GM23338 (cell line): ENCODE measurements at regions not wholly inside any gene's neighbourhood (a gene's known extent, or its start where the extent isn't known, plus 50 kb on each side); places are given as distances from the start of the nearest gene placed in this dataset.

Experiments used
- ATAC-seq: fragments of 200-7000 bp; cut with Tn5 transposase; 3 replicates; pipeline ENCODE4 v1.9.1; 2020
- DNase-seq: peaks from one replicate; pipeline ENCODE4 v3.0.0-alpha.2; 2015; ENCODE audit warnings: low spot score
- H2AFZ ChIP-seq: fragments of 200-600 bp; sonication (generic); 2 replicates; pipeline ENCODE4 v1.8.0; 2016; ENCODE audit warnings: antibody characterized with exemption, mild to moderate bottlenecking, moderate library complexity
- H3F3A ChIP-seq: fragments of 200-600 bp; sonication (generic); replicated peaks from 2 replicates; pipeline ENCODE4 v1.8.0; 2017; ENCODE audit warnings: antibody characterized with exemption, mixed run types, low read depth
- H3K27ac ChIP-seq: fragments of 200-600 bp; sonication (generic); 2 replicates; pipeline ENCODE4 v1.6.1; 2016; ENCODE audit warnings: low read depth
- H3K27me3 ChIP-seq: fragments of 200-600 bp; sonication (generic); 2 replicates; pipeline ENCODE4 v1.8.0; 2016; ENCODE audit warnings: mild to moderate bottlenecking, mixed run types, moderate library complexity; ENCODE audit not compliant: insufficient read depth
- H3K36me3 ChIP-seq: fragments of 200-600 bp; sonication (generic); 2 replicates; pipeline ENCODE4 v1.8.0; 2016; ENCODE audit warnings: mild to moderate bottlenecking; ENCODE audit not compliant: insufficient read depth
- H3K4me1 ChIP-seq: fragments of 200-600 bp; sonication (generic); 2 replicates; pipeline ENCODE4 v1.8.0; 2016; ENCODE audit warnings: mild to moderate bottlenecking, moderate library complexity; ENCODE audit not compliant: insufficient read depth
- H3K4me2 ChIP-seq: fragments of 200-600 bp; sonication (generic); 2 replicates; pipeline ENCODE4 v1.7.1; 2017; ENCODE audit warnings: mixed run types
- H3K4me3 ChIP-seq: fragments of 200-600 bp; sonication (generic); 2 replicates; pipeline ENCODE4 v1.6.1; 2016; ENCODE audit warnings: mixed run types
- H3K79me2 ChIP-seq: fragments of 200-600 bp; sonication (generic); replicated peaks from 2 replicates; pipeline ENCODE4 v1.8.0; 2017; ENCODE audit warnings: mild to moderate bottlenecking; ENCODE audit not compliant: insufficient read depth
- H3K9me2 ChIP-seq: fragments of 200-600 bp; sonication (generic); 2 replicates; pipeline ENCODE4 v1.8.0; 2017; ENCODE audit not compliant: insufficient read depth
- H4K20me1 ChIP-seq: fragments of 200-600 bp; sonication (generic); replicated peaks from 2 replicates; pipeline ENCODE4 v1.8.0; 2017; ENCODE audit warnings: mild to moderate bottlenecking; ENCODE audit not compliant: insufficient read depth
- H3K27ac Mint-ChIP-seq: 2 replicates; pipeline ENCODE4 v1.8.0; 2020; ENCODE audit warnings: inconsistent platforms, mild to moderate bottlenecking, moderate library complexity, mixed read lengths
- H3K27me3 Mint-ChIP-seq: 3 replicates; pipeline ENCODE4 v1.8.0; 2022; ENCODE audit warnings: low read depth, mild to moderate bottlenecking, moderate library complexity, mixed read lengths, inconsistent platforms; ENCODE audit not compliant: insufficient read depth, poor library complexity
- H3K36me3 Mint-ChIP-seq: 3 replicates; pipeline ENCODE4 v1.8.0; 2021; ENCODE audit warnings: low read depth, mild to moderate bottlenecking, inconsistent platforms, moderate library complexity, mixed read lengths
- H3K4me1 Mint-ChIP-seq: 3 replicates; pipeline ENCODE4 v1.8.0; 2020; ENCODE audit warnings: mild to moderate bottlenecking, inconsistent platforms, mixed read lengths
- H3K4me3 Mint-ChIP-seq: 3 replicates; pipeline ENCODE4 v1.8.0; 2021; ENCODE audit warnings: moderate library complexity, mild to moderate bottlenecking, inconsistent platforms, mixed read lengths
- H3K9me3 Mint-ChIP-seq: 3 replicates; pipeline ENCODE4 v1.8.0; 2020; ENCODE audit warnings: moderate library complexity, mild to moderate bottlenecking, inconsistent platforms, mixed read lengths
- CREB1 ChIP-seq: fragments of 250-450 bp; sonication (Bioruptor Pico); IDR thresholded peaks from 2 replicates; pipeline ENCODE4 v1.5.0; 2020; ENCODE audit warnings: low read depth, mild to moderate bottlenecking, moderate library complexity
- EZH2 ChIP-seq: fragments of 200-600 bp; sonication (generic); IDR thresholded peaks from one replicate; pipeline ENCODE4 v1.8.0; 2017; ENCODE audit warnings: antibody characterized with exemption, mild to moderate bottlenecking, low read depth; ENCODE audit not compliant: unreplicated experiment
- EZH2phosphoT487 ChIP-seq: fragments of 200-600 bp; sonication (generic); IDR thresholded peaks from one replicate; pipeline ENCODE4 v1.8.1; 2018; ENCODE audit warnings: antibody characterized with exemption; ENCODE audit not compliant: unreplicated experiment
- JUNB ChIP-seq: IDR thresholded peaks from one replicate; pipeline ENCODE4 v1.6.1; 2016; ENCODE audit warnings: antibody characterized with exemption; ENCODE audit not compliant: unreplicated experiment
- NANOG ChIP-seq: IDR thresholded peaks from 2 replicates; pipeline ENCODE4 v1.6.1; 2016; ENCODE audit warnings: antibody characterized with exemption, borderline replicate concordance
- POLR2AphosphoS5 ChIP-seq: IDR thresholded peaks from 2 replicates; pipeline ENCODE4 v1.6.1; 2016; ENCODE audit warnings: antibody characterized with exemption, low read depth
- STAT1 ChIP-seq: IDR thresholded peaks from one replicate; pipeline ENCODE4 v1.6.1; 2016; ENCODE audit warnings: antibody characterized with exemption; ENCODE audit not compliant: unreplicated experiment
- ZNF114 ChIP-seq: fragments of 250-450 bp; sonication (Bioruptor Pico); IDR thresholded peaks from 2 replicates; pipeline ENCODE4 v1.5.0; 2020; ENCODE audit warnings: mild to moderate bottlenecking, moderate library complexity
- ZNF331 ChIP-seq: fragments of 250-450 bp; sonication (Bioruptor Pico); IDR thresholded peaks from 2 replicates; pipeline ENCODE4 v1.5.0; 2020; ENCODE audit warnings: low read depth, mild to moderate bottlenecking, moderate library complexity
- TF ChIP-seq, protein P1 (sequence below), 2 experiments: fragments of 200-600 bp in 1 of 2; sonication (generic) in 1 of 2; conservative IDR thresholded peaks; 2 replicates each; pipeline versions ENCODE4 v1.5.1 to v1.6.1; 2016 to 2017; ENCODE audit warnings: antibody characterized with exemption in 2 of 2, low read depth in 2 of 2, mild to moderate bottlenecking in 2 of 2, moderate library complexity in 1 of 2
- TF ChIP-seq, protein P2 (sequence below): IDR thresholded peaks from one replicate; pipeline ENCODE4 v1.6.1; 2018; ENCODE audit warnings: antibody characterized with exemption; ENCODE audit not compliant: unreplicated experiment
- TF ChIP-seq, protein P3 (sequence below): fragments of 250-450 bp; sonication (Bioruptor Pico); IDR thresholded peaks from 2 replicates; pipeline ENCODE4 v1.5.0; 2020; ENCODE audit warnings: mild to moderate bottlenecking, moderate library complexity
- TF ChIP-seq, protein P4 (sequence below): IDR thresholded peaks from 2 replicates; pipeline ENCODE4 v1.6.1; 2016; ENCODE audit warnings: antibody characterized with exemption

DNA sequence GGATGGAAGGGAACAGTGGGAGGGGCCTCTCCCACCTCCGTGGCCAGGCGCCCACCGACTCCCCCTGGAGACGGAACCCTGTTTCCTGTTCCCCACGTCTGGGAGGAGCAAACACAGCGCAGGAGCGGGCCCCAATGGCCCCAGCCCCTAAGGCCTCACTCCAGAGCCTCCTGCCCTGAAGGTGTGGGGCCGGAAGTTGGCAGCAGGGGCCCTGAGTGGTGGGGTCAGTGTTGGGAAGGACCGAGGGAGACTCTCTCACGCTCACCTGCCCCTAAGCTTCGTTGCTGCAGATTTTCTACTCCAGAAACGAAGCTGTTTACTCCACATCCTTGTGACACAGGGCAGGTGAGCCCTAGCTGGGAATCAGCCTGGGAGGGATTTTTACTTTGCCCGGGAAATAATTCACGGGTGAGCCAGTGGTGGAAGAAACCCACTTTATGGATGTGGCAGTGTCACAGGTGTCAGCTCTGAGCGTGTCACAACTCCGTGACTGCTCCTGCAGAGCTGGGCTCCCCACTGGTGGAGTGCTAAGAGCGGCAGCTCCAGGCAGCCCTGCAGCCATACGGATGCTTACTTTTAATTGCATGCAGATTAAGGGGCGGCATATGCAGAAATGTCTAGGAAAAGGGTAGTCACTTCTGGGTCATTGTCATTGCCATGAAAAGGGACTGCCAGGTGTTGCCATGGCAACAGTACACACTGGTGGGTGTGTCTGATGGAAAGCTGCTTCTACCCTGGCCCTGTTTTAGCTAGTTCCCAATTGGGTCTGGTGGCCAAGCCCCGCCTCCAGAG lies 77.5 kb upstream of the OLFM1 start (continued):
- TF ChIP-seq STAT1 (no peak), EZH2phosphoT487 (no peak), NANOG (no peak)

DNA sequence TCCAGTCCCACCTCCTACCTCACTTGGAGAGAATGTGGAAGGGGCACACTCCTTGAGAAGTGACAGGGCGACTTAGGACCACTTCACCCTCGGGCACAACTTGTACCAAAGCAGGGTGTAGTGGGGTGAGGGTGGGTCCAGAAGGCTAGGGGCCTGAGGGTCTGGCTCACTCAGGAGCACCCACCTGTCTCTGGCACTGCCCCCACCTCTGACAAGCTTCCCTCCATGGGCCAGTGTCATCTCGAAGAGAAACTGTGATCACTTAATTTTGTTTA lies 76.9 kb upstream of the OLFM1 start:
- TF ChIP-seq ZNF114 (no peak), POLR2AphosphoS5 (no peak), JUNB (no peak), EZH2 (no peak), NANOG (no peak), CREB1 (CRISPR knock-in tag) (no peak), EZH2phosphoT487 (no peak), ZNF331 (CRISPR knock-in tag) (no peak), STAT1 (no peak)
- TF ChIP-seq, protein P1, sequence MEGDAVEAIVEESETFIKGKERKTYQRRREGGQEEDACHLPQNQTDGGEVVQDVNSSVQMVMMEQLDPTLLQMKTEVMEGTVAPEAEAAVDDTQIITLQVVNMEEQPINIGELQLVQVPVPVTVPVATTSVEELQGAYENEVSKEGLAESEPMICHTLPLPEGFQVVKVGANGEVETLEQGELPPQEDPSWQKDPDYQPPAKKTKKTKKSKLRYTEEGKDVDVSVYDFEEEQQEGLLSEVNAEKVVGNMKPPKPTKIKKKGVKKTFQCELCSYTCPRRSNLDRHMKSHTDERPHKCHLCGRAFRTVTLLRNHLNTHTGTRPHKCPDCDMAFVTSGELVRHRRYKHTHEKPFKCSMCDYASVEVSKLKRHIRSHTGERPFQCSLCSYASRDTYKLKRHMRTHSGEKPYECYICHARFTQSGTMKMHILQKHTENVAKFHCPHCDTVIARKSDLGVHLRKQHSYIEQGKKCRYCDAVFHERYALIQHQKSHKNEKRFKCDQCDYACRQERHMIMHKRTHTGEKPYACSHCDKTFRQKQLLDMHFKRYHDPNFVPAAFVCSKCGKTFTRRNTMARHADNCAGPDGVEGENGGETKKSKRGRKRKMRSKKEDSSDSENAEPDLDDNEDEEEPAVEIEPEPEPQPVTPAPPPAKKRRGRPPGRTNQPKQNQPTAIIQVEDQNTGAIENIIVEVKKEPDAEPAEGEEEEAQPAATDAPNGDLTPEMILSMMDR (conservative IDR thresholded peaks at IDR 0.05; ENCODE audit: low read depth in 2 of 2), result no peak
- TF ChIP-seq, protein P2, sequence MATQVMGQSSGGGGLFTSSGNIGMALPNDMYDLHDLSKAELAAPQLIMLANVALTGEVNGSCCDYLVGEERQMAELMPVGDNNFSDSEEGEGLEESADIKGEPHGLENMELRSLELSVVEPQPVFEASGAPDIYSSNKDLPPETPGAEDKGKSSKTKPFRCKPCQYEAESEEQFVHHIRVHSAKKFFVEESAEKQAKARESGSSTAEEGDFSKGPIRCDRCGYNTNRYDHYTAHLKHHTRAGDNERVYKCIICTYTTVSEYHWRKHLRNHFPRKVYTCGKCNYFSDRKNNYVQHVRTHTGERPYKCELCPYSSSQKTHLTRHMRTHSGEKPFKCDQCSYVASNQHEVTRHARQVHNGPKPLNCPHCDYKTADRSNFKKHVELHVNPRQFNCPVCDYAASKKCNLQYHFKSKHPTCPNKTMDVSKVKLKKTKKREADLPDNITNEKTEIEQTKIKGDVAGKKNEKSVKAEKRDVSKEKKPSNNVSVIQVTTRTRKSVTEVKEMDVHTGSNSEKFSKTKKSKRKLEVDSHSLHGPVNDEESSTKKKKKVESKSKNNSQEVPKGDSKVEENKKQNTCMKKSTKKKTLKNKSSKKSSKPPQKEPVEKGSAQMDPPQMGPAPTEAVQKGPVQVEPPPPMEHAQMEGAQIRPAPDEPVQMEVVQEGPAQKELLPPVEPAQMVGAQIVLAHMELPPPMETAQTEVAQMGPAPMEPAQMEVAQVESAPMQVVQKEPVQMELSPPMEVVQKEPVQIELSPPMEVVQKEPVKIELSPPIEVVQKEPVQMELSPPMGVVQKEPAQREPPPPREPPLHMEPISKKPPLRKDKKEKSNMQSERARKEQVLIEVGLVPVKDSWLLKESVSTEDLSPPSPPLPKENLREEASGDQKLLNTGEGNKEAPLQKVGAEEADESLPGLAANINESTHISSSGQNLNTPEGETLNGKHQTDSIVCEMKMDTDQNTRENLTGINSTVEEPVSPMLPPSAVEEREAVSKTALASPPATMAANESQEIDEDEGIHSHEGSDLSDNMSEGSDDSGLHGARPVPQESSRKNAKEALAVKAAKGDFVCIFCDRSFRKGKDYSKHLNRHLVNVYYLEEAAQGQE, result no peak
- TF ChIP-seq, protein P3, sequence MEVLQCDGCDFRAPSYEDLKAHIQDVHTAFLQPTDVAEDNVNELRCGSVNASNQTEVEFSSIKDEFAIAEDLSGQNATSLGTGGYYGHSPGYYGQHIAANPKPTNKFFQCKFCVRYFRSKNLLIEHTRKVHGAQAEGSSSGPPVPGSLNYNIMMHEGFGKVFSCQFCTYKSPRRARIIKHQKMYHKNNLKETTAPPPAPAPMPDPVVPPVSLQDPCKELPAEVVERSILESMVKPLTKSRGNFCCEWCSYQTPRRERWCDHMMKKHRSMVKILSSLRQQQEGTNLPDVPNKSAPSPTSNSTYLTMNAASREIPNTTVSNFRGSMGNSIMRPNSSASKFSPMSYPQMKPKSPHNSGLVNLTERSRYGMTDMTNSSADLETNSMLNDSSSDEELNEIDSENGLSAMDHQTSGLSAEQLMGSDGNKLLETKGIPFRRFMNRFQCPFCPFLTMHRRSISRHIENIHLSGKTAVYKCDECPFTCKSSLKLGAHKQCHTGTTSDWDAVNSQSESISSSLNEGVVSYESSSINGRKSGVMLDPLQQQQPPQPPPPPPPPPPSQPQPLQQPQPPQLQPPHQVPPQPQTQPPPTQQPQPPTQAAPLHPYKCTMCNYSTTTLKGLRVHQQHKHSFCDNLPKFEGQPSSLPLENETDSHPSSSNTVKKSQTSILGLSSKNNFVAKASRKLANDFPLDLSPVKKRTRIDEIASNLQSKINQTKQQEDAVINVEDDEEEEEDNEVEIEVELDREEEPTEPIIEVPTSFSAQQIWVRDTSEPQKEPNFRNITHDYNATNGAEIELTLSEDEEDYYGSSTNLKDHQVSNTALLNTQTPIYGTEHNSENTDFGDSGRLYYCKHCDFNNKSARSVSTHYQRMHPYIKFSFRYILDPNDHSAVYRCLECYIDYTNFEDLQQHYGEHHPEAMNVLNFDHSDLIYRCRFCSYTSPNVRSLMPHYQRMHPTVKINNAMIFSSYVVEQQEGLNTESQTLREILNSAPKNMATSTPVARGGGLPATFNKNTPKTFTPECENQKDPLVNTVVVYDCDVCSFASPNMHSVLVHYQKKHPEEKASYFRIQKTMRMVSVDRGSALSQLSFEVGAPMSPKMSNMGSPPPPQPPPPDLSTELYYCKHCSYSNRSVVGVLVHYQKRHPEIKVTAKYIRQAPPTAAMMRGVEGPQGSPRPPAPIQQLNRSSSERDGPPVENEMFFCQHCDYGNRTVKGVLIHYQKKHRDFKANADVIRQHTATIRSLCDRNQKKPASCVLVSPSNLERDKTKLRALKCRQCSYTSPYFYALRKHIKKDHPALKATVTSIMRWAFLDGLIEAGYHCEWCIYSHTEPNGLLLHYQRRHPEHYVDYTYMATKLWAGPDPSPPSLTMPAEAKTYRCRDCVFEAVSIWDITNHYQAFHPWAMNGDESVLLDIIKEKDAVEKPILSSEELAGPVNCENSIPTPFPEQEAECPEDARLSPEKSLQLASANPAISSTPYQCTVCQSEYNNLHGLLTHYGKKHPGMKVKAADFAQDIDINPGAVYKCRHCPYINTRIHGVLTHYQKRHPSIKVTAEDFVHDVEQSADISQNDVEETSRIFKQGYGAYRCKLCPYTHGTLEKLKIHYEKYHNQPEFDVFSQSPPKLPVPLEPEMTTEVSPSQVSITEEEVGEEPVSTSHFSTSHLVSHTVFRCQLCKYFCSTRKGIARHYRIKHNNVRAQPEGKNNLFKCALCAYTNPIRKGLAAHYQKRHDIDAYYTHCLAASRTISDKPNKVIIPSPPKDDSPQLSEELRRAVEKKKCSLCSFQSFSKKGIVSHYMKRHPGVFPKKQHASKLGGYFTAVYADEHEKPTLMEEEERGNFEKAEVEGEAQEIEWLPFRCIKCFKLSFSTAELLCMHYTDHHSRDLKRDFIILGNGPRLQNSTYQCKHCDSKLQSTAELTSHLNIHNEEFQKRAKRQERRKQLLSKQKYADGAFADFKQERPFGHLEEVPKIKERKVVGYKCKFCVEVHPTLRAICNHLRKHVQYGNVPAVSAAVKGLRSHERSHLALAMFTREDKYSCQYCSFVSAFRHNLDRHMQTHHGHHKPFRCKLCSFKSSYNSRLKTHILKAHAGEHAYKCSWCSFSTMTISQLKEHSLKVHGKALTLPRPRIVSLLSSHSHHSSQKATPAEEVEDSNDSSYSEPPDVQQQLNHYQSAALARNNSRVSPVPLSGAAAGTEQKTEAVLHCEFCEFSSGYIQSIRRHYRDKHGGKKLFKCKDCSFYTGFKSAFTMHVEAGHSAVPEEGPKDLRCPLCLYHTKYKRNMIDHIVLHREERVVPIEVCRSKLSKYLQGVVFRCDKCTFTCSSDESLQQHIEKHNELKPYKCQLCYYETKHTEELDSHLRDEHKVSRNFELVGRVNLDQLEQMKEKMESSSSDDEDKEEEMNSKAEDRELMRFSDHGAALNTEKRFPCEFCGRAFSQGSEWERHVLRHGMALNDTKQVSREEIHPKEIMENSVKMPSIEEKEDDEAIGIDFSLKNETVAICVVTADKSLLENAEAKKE (CRISPR knock-in tag), result no peak
- TF ChIP-seq, protein P4, sequence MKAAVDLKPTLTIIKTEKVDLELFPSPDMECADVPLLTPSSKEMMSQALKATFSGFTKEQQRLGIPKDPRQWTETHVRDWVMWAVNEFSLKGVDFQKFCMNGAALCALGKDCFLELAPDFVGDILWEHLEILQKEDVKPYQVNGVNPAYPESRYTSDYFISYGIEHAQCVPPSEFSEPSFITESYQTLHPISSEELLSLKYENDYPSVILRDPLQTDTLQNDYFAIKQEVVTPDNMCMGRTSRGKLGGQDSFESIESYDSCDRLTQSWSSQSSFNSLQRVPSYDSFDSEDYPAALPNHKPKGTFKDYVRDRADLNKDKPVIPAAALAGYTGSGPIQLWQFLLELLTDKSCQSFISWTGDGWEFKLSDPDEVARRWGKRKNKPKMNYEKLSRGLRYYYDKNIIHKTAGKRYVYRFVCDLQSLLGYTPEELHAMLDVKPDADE, result no peak
- Histone ChIP-seq H3K36me3 (no peaks in the 10 kb centered on the region), H2AFZ (no peak overlapping the region), H3K9me2 (no peaks in the 10 kb centered on the region), H3K4me1 (no peaks in the 10 kb centered on the region), H4K20me1 (no peaks in the 10 kb centered on the region), H3K79me2 (no peaks in the 10 kb centered on the region), H3K27ac (no peak overlapping the region), H3K27me3 (no peaks in the 10 kb centered on the region), H3K4me2 (no peak overlapping the region), H3F3A (no peaks in the 10 kb centered on the region), H3K4me3 (no peak overlapping the region)
- Mint-ChIP-seq H3K4me3 (no peak overlapping the region), H3K9me3 (peaks cover 1% of the 10 kb centered on the region; the same call in 1 of the 3 replicates), H3K4me1 (peaks cover 7% of the 10 kb centered on the region), H3K36me3 (no peaks in the 10 kb centered on the region), H3K27me3 (peaks cover 5% of the 10 kb centered on the region), H3K27ac (no peak overlapping the region)
- no peak for ATAC-seq
- DNase-seq, result no peak
